ENCODE measurements at regions not wholly inside any gene's neighbourhood (a gene's known extent, or its start where the extent isn't known, plus 50 kb on each side); places are given as distances from the start of the nearest gene placed in this dataset.

DNA sequence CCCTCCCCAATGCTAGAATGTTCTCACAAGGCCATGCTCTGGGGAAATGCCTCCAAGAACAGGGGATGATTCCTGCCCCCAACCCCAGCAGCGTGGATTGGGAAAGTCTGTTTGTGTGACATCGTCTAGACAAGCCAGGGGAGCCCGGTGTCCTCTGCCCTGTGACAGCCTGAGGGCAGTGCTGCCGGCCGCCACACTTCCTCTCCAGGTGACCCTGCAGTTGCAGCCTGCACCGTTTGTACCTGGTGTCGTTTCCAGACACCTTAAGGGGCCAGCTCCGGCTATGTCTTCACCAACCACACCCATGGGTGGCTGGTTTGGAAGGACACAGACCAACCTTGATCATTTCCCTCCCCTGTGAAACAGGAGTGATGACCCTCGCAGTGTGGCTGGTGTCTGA, 372.6 kb downstream of the BCL11B start:
- Histone ChIP-seq H3K4me3 (ENCODE audit: low read depth, low read length) (no peak overlapping the region), H3K27me3 (ENCODE audit: control insufficient read depth, insufficient read depth, low read length) (no peaks in the 10 kb centered on the region), H3K36me3 (ENCODE audit: control insufficient read depth, insufficient read depth, low read length) (no peaks in the 10 kb centered on the region)
- ChIA-PET CTCF (no interaction called here), POLR2A (no interaction called here)
- DNase-seq (ENCODE audit: low read depth) = no peak
- TF ChIP-seq, protein P1, sequence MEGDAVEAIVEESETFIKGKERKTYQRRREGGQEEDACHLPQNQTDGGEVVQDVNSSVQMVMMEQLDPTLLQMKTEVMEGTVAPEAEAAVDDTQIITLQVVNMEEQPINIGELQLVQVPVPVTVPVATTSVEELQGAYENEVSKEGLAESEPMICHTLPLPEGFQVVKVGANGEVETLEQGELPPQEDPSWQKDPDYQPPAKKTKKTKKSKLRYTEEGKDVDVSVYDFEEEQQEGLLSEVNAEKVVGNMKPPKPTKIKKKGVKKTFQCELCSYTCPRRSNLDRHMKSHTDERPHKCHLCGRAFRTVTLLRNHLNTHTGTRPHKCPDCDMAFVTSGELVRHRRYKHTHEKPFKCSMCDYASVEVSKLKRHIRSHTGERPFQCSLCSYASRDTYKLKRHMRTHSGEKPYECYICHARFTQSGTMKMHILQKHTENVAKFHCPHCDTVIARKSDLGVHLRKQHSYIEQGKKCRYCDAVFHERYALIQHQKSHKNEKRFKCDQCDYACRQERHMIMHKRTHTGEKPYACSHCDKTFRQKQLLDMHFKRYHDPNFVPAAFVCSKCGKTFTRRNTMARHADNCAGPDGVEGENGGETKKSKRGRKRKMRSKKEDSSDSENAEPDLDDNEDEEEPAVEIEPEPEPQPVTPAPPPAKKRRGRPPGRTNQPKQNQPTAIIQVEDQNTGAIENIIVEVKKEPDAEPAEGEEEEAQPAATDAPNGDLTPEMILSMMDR (IDR thresholded peaks at IDR 0.05; ENCODE audit: insufficient read depth, low read depth, low read length) = no peak

DNA sequence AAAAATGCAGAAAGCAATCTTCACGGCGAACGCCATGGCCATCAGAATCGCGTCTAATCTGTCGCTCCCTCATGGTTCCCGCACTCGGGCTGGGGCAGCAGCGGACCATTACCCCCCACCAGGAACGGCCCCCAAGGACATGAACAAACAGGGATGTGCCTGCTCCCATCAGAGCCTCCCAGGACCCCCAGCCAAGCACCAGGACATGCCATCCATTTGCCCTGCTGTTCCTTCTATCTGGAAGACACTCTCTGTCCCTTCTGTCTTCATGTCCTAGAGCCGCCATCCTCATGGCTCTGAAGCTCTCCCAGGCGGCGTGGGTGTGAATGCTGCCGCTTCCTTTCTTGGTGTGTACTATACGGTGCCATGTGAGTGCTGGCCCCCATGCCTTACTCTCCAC, 371.8 kb downstream of the BCL11B start:
- ChIA-PET CTCF (no interaction called here), POLR2A (no interaction called here)
- DNase-seq (ENCODE audit: low read depth) = no peak
- TF ChIP-seq, protein P1 (IDR thresholded peaks at IDR 0.05; ENCODE audit: insufficient read depth, low read depth, low read length) = no peak
- Histone ChIP-seq H3K4me3 (ENCODE audit: low read depth, low read length) (no peak overlapping the region), H3K27me3 (ENCODE audit: control insufficient read depth, insufficient read depth, low read length) (no peaks in the 10 kb centered on the region), H3K36me3 (ENCODE audit: control insufficient read depth, insufficient read depth, low read length) (no peaks in the 10 kb centered on the region)

DNA sequence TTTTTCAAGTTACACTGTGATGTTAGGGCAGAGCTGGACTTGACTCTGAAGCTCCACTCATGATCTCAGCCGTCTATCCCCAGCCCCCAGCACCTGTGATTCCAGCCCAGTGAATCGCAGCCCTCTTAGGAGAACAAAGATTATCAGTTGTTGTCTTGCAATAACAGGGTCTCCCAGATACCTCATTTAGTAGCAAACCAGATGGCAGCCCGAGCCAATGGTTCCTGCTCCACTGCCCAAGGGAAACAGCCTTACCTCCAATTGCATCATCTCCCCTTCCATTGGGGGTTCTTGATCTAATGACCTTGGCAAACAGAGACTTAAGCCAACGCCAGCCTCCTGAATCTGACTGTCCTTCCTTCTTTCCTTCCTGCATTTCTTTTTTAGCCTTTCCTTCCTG, 371.2 kb downstream of the BCL11B start:
- H3K36me3 ChIP-seq (ENCODE audit: control insufficient read depth, insufficient read depth, low read length) = no peaks in the 10 kb centered on the region
- no peak for DNase-seq (ENCODE audit: low read depth)
- TF ChIP-seq, protein P1 (IDR thresholded peaks at IDR 0.05; ENCODE audit: insufficient read depth, low read depth, low read length) = no peak
- H3K4me3 ChIP-seq (ENCODE audit: low read depth, low read length) = no peak overlapping the region
- POLR2A ChIA-PET = no interaction called here
- CTCF ChIA-PET = no interaction called here
- H3K27me3 ChIP-seq (ENCODE audit: control insufficient read depth, insufficient read depth, low read length) = no peaks in the 10 kb centered on the region

DNA sequence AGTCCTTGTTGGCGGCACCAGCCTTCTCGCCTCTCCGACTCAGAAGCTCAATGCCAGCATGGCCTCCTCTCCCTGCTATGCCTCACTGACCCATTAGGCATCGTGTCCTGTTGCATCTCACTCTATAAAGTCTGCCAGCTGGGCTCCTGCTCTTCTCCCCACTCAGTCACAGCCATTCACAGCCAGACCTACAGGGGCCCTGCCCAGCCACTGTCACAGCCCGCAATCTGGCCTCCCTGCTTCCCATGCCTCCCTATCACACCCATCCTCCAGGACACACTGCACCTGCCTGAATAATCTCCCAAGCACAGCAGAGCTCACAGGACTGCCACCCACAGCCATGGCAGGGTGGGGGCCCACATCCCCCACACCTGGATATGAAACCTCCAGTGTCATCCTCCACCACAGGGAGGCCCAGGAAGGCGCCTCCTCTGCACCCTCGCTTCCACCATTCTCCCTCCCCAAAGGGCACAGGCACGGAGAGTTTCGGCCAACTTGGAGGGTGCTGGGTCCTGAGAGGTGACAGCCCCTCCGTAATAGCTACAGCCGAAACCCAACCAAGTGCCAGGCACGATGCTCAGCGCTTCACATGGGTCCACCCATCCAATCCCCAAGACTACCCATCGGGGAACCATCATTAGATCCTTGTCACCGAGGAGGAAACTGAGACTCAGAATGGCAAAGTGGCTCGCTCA, 370.3 kb downstream of the BCL11B start:
- H3K36me3 ChIP-seq (ENCODE audit: control insufficient read depth, insufficient read depth, low read length) = no peaks in the 10 kb centered on the region
- TF ChIP-seq, protein P1 (IDR thresholded peaks at IDR 0.05; ENCODE audit: insufficient read depth, low read depth, low read length) = no peak
- no peaks in the 10 kb centered on the region for H3K27me3 ChIP-seq (ENCODE audit: control insufficient read depth, insufficient read depth, low read length)
- CTCF ChIA-PET = no interaction called here
- DNase-seq (ENCODE audit: low read depth) = no peak
- no peak overlapping the region for H3K4me3 ChIP-seq (ENCODE audit: low read depth, low read length)
- POLR2A ChIA-PET = no interaction called here

DNA sequence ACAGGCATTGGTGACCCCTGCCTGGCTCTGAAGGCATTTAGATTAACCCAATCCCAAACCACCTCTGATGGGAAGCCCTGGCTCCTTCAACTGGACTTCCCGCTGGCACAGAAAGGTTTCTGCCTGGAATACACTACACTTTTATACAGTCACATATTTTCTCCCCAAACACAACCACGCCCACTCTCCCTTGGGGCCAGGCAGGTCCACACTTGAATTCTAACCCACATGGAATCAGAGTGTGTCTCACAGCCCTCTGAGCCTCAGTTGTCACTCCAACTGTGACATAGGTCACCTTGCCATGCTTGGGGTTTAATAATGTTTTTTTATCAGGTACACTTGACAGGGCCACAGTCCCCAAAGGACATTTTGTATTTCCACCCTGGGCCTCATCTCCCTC, 368.6 kb downstream of the BCL11B start:
- DNase-seq (ENCODE audit: low read depth) = no peak
- H3K4me3 ChIP-seq (ENCODE audit: low read depth, low read length) = no peak overlapping the region
- CTCF ChIA-PET = no interaction called here
- no peaks in the 10 kb centered on the region for H3K27me3 ChIP-seq (ENCODE audit: control insufficient read depth, insufficient read depth, low read length)
- POLR2A ChIA-PET = no interaction called here
- TF ChIP-seq, protein P1 (IDR thresholded peaks at IDR 0.05; ENCODE audit: insufficient read depth, low read depth, low read length) = no peak
- H3K36me3 ChIP-seq (ENCODE audit: control insufficient read depth, insufficient read depth, low read length) = no peaks in the 10 kb centered on the region
